K562 (cell line): ENCODE measurements at regions not wholly inside any gene's neighbourhood (a gene's known extent, or its start where the extent isn't known, plus 50 kb on each side); places are given as distances from the start of the nearest gene placed in this dataset.

Source experiments
- ATAC-seq: fragments of 200-7000 bp; cut with Tn5 transposase; 3 replicates; pipeline ENCODE4 v1.9.1; 2020; ENCODE audit warnings: moderate library complexity
- BruUV-seq: library from RNA; stranded (reverse); fragments of 400-500 nt; replicated peaks from 2 replicates; lab custom pipeline; 2021; lab: Mats Ljungman, UMichigan
- CTCF ChIA-PET: fragments of 300-600 bp; formaldehyde crosslinking; extraction: SDS; loops from one replicate; lab custom pipeline; 2021; ENCODE audit warnings: low intra/inter-chr PET ratio; lab: Yijun Ruan, JAX
- POLR2A ChIA-PET: fragments of 300-600, 350-650 bp; sonication (Branson Sonifier 250); formaldehyde crosslinking; extraction: SDS; loops from one replicate; lab custom pipeline; 2021; ENCODE audit warnings: antibody characterized with exemption, inconsistent platforms; lab: Yijun Ruan, JAX
- DNase-seq, 4 experiments: peaks; one replicate each; pipeline versions ENCODE4 v3.0.0 to v3.0.0-alpha.2; 2011 to 2018; ENCODE audit warnings: low spot score in 3 of 4, mixed read lengths in 3 of 4; ENCODE audit errors: extremely low read depth in 1 of 4
- FAIRE-seq: peaks from 2 replicates; lab custom pipeline; 2011; peaks lifted over from hg19 to GRCh38; lab: Jason Lieb, UNC
- H2AFZ ChIP-seq: 2 replicates; pipeline ENCODE4 v1.6.0; 2011; ENCODE audit warnings: low read depth, low read length, control low read depth, inconsistent platforms
- H3K27ac ChIP-seq: fragments of 200-600 bp; 3 replicates; pipeline ENCODE4 v1.8.0; 2011; ENCODE audit warnings: low read depth, mild to moderate bottlenecking, control low read depth, inconsistent platforms, low read length, moderate library complexity, mixed read lengths; ENCODE audit errors: extremely low read depth
- H3K27me3 ChIP-seq, 2 experiments: fragments of 300-600 bp in 1 of 2; 2 replicates in 1 of 2; 3 replicates in 1 of 2; pipeline versions ENCODE4 v1.6.0 to v1.8.0; 2011; ENCODE audit warnings: inconsistent platforms in 2 of 2, low read length in 2 of 2, mild to moderate bottlenecking in 1 of 2, mixed read lengths in 1 of 2, moderate library complexity in 1 of 2; ENCODE audit not compliant: control insufficient read depth in 2 of 2, insufficient read depth in 2 of 2
- H3K36me3 ChIP-seq: fragments of 300-600 bp; 3 replicates; pipeline ENCODE4 v1.8.0; 2011; ENCODE audit warnings: mild to moderate bottlenecking, low read length, inconsistent platforms; ENCODE audit not compliant: control insufficient read depth, insufficient read depth
- H3K4me1 ChIP-seq, 2 experiments: fragments of 200-600 bp in 1 of 2; replicated peaks in 1 of 2; 2 replicates in 1 of 2; 3 replicates in 1 of 2; pipeline versions ENCODE4 v1.5.1 to v1.8.0; 2011; ENCODE audit warnings: inconsistent platforms in 2 of 2, low read length in 2 of 2, mild to moderate bottlenecking in 1 of 2, mixed read lengths in 1 of 2, moderate library complexity in 1 of 2; ENCODE audit not compliant: control insufficient read depth in 2 of 2, insufficient read depth in 2 of 2
- H3K4me2 ChIP-seq: 2 replicates; pipeline ENCODE4 v1.6.1; 2011; ENCODE audit warnings: low read length, control low read depth, inconsistent platforms, mixed read lengths; ENCODE audit not compliant: insufficient read depth
- H3K4me3 ChIP-seq: fragments of 200-600 bp; sonication (generic), shearing (Covaris generic); 2 replicates; pipeline ENCODE4 v1.5.1; 2016; ENCODE audit warnings: control low read depth, inconsistent platforms
- H3K79me2 ChIP-seq: fragments of 200-600 bp; 3 replicates; pipeline ENCODE4 v1.8.0; 2011; ENCODE audit warnings: low read length, inconsistent platforms; ENCODE audit not compliant: control insufficient read depth, insufficient read depth
- H3K9ac ChIP-seq, 2 experiments: 2 replicates each; pipeline versions ENCODE4 v1.6.0 to v1.6.1; 2011; ENCODE audit warnings: low read depth in 2 of 2, low read length in 2 of 2, control low read depth in 1 of 2, inconsistent platforms in 1 of 2, mild to moderate bottlenecking in 1 of 2, mixed read lengths in 1 of 2; ENCODE audit not compliant: insufficient read depth in 1 of 2
- H3K9me1 ChIP-seq: one replicate; pipeline ENCODE4 v1.6.0; 2011; ENCODE audit warnings: inconsistent platforms, mild to moderate bottlenecking, low read length, moderate library complexity; ENCODE audit not compliant: control insufficient read depth, insufficient read depth
- H3K9me3 ChIP-seq: replicated peaks from 2 replicates; pipeline ENCODE4 v1.5.1; 2011; ENCODE audit warnings: low read depth, low read length, inconsistent platforms; ENCODE audit not compliant: control insufficient read depth, insufficient read depth
- H4K20me1 ChIP-seq: replicated peaks from 2 replicates; pipeline ENCODE4 v1.6.1; 2011; ENCODE audit warnings: low read length, inconsistent platforms, mixed read lengths; ENCODE audit not compliant: control insufficient read depth, insufficient read depth
- BMI1 ChIP-seq: fragments of 150-350 bp; IDR thresholded peaks from 2 replicates; pipeline ENCODE4 v1.6.1; 2014; ENCODE audit warnings: low read length
- CBFA2T2 ChIP-seq: fragments of 450-650 bp; conservative IDR thresholded peaks from 2 replicates; pipeline ENCODE4 v1.6.1; 2017; ENCODE audit warnings: mild to moderate bottlenecking
- CREB3 ChIP-seq: fragments of 450-650 bp; conservative IDR thresholded peaks from 2 replicates; pipeline ENCODE4 v1.6.1; 2016; ENCODE audit warnings: missing genetic modification characterization, low read depth, mild to moderate bottlenecking, missing compliant biosample characterization, moderate library complexity
- KLF16 ChIP-seq: IDR thresholded peaks from 2 replicates; pipeline ENCODE4 v1.6.1; 2016; ENCODE audit warnings: antibody characterized with exemption
- LARP7 ChIP-seq: fragments of 450-650 bp; IDR thresholded peaks from 2 replicates; pipeline ENCODE4 v1.6.1; 2016
- MED1 ChIP-seq: sonication (generic); formaldehyde crosslinking; IDR thresholded peaks from 2 replicates; pipeline ENCODE4 v1.8.1; 2023; ENCODE audit warnings: missing genetic modification reagents, borderline replicate concordance
- NFYB ChIP-seq: IDR thresholded peaks from 2 replicates; pipeline ENCODE4 v1.6.1; 2011; ENCODE audit warnings: mild to moderate bottlenecking, moderate library complexity; ENCODE audit not compliant: insufficient read length; ENCODE audit errors: extremely low read depth
- NONO ChIP-seq, 2 experiments: fragments of 200-400 bp in 1 of 2; fragments of 450-650 bp in 1 of 2; formaldehyde crosslinking in 1 of 2; IDR thresholded peaks; 2 replicates each; pipeline ENCODE4 v1.6.1; 2017; ENCODE audit warnings: low read depth in 2 of 2, mild to moderate bottlenecking in 2 of 2, moderate library complexity in 2 of 2, low read length in 1 of 2
- PTBP1 ChIP-seq: fragments of 200-400 bp; formaldehyde crosslinking; IDR thresholded peaks from 2 replicates; pipeline ENCODE4 v1.6.1; 2017; ENCODE audit warnings: low read depth, low read length
- RFX1 ChIP-seq: fragments of 450-650 bp; IDR thresholded peaks from 2 replicates; pipeline ENCODE4 v1.6.1; 2016; ENCODE audit warnings: mild to moderate bottlenecking, moderate library complexity
- STAT5A ChIP-seq: IDR thresholded peaks from 2 replicates; pipeline ENCODE4 v1.6.1; 2012; ENCODE audit warnings: low read length, inconsistent platforms, borderline replicate concordance
- STAT5B ChIP-seq: fragments of 250-450 bp; sonication (Bioruptor Pico); IDR thresholded peaks from 2 replicates; pipeline ENCODE4 v1.8.0; 2021; ENCODE audit warnings: mild to moderate bottlenecking, inconsistent platforms
- ZNF146 ChIP-seq: IDR thresholded peaks from one replicate; pipeline ENCODE4 v1.6.1; 2018; ENCODE audit warnings: missing compliant biosample characterization; ENCODE audit not compliant: unreplicated experiment
- ZNF41 ChIP-seq: fragments of 250-450 bp; sonication (Bioruptor Pico); conservative IDR thresholded peaks from 2 replicates; pipeline ENCODE4 v1.4.0; 2020; ENCODE audit warnings: mild to moderate bottlenecking
- ZNF551 ChIP-seq: fragments of 250-450 bp; sonication (Bioruptor Pico); IDR thresholded peaks from 2 replicates; pipeline ENCODE4 v1.5.0; 2021; ENCODE audit warnings: mild to moderate bottlenecking, moderate library complexity
- WGBS: fragments of 100-300 bp; shearing (Covaris generic); methylation state at CpG from one replicate; pipeline ENCODE4 v1.1.6; 2016; ENCODE audit warnings: low coverage, mixed read lengths; ENCODE audit not compliant: insufficient coverage; ENCODE audit errors: missing lambda C conversion rate; 5-methylcytosine and 5-hydroxymethylcytosine counted together
- in situ Hi-C: fragments of 300-500 bp; cut with MboI; formaldehyde crosslinking; loops from 4 replicates; pipeline ENCODE4 v1.15.0; 2018; ENCODE audit warnings: inconsistent platforms, mixed read lengths
- intact Hi-C: fragments of 100-400 bp; cut with micrococcal nuclease; formaldehyde crosslinking; loops from 2 replicates; pipeline ENCODE4 v1.14.2; 2022

GRCh38 chr22:48827268-48827846 is 1000.3 kb downstream of the BRD1 start:
- in situ Hi-C loops, result no loop called here
- no peaks in the 10 kb centered on the region for H3K9me3 ChIP-seq
- FAIRE-seq (no peak), ATAC-seq (no peak)
- 4% methylated on average over 17 of the region's 18 CpGs for WGBS
- no peaks in the 10 kb centered on the region for H4K20me1 ChIP-seq
- no peak overlapping the region for H2AFZ ChIP-seq
- H3K27ac ChIP-seq, result no peak overlapping the region
- BruUV-seq, result no TSS peak
- POLR2A ChIA-PET, result no interaction called here
- CTCF ChIA-PET, result no interaction called here
- H3K27me3 ChIP-seq, result no peaks in the 10 kb centered on the region; a peak in 1 of 5 replicates
- H3K9me1 ChIP-seq, result no peaks in the 10 kb centered on the region
- TF ChIP-seq LARP7 (no peak), STAT5A (no peak), BMI1 (no peak), RFX1 (no peak), ZNF146 (no peak), MED1 (CRISPR knock-in tag) (no peak), PTBP1 (no peak), CREB3 (tag) (no peak), STAT5B (CRISPR knock-in tag) (no peak), CBFA2T2 (no peak), KLF16 (no peak), ZNF41 (CRISPR knock-in tag) (no peak), NONO (IDR thresholded peaks at IDR 0.05; ENCODE audit: low read depth in 2 of 2, low read length in 1 of 2) (no peak), ZNF551 (CRISPR knock-in tag) (no peak), NFYB (no peak)
- TF ChIP-seq, all 486 proteins: peak for 0
- no peaks in the 10 kb centered on the region for H3K36me3 ChIP-seq
- H3K4me1 ChIP-seq, result no peaks in the 10 kb centered on the region
- H3K4me3 ChIP-seq, result no peak overlapping the region
- H3K4me2 ChIP-seq, result no peak overlapping the region
- no peak for DNase-seq
- H3K9ac ChIP-seq, result no peak overlapping the region
- intact Hi-C loops, result no loop called here
- H3K79me2 ChIP-seq, result no peaks in the 10 kb centered on the region
